ENCODE measurements at regions not wholly inside any gene's neighbourhood (a gene's known extent, or its start where the extent isn't known, plus 50 kb on each side); places are given as distances from the start of the nearest gene placed in this dataset.

- H3K36me3 ChIP-seq = no peaks in the 10 kb centered on the region
- DNase-seq (ENCODE audit: low spot score in 2 of 2) = no peak
- no peaks in the 10 kb centered on the region for H3K9me3 ChIP-seq
- H3K4me3 ChIP-seq = no peak overlapping the region
- no peaks in the 10 kb centered on the region for H3K4me1 ChIP-seq
- TF ChIP-seq CTCF (IDR thresholded peaks at IDR 0.05) = no peak
- no peak for TF ChIP-seq POLR2A (IDR thresholded peaks at IDR 0.05)
- no peak for TF ChIP-seq POLR2AphosphoS5 (IDR thresholded peaks at IDR 0.05)
- no peak overlapping the region for H3K27ac ChIP-seq
- no peaks in the 10 kb centered on the region for H3K27me3 ChIP-seq
- intact Hi-C loops (cut with DNase I; ENCODE audit: low total_unique reads) = loop anchor here (10.0 kb wide), 1 partner anchor 103 kb away; no protein-coding TSS in a partner anchor
These were observed 417.7 kb upstream of the SLC14A2 start for GRCh38 chr18:45197526-45197970.

GRCh38 chr18:45198526-45198925 is 416.8 kb upstream of the SLC14A2 start:
- no peaks in the 10 kb centered on the region for H3K36me3 ChIP-seq
- intact Hi-C loops (cut with DNase I; ENCODE audit: low total_unique reads) = loop anchor here (10.0 kb wide), 1 partner anchor 104 kb away; no protein-coding TSS in a partner anchor
- DNase-seq (ENCODE audit: low spot score in 2 of 2) = no peak
- no peak overlapping the region for H3K4me3 ChIP-seq
- TF ChIP-seq POLR2A (IDR thresholded peaks at IDR 0.05) (no peak), POLR2AphosphoS5 (IDR thresholded peaks at IDR 0.05) (no peak), CTCF (IDR thresholded peaks at IDR 0.05) (no peak)
- H3K9me3 ChIP-seq = no peaks in the 10 kb centered on the region
- no peaks in the 10 kb centered on the region for H3K4me1 ChIP-seq
- H3K27ac ChIP-seq = no peak overlapping the region
- no peaks in the 10 kb centered on the region for H3K27me3 ChIP-seq

GRCh38 chr18:45201029-45201428 is 414.2 kb upstream of the SLC14A2 start:
- intact Hi-C loops (cut with DNase I; ENCODE audit: low total_unique reads) = no loop called here

GRCh38 chr18:45201489-45201888 is 413.8 kb upstream of the SLC14A2 start:
- Histone ChIP-seq H3K36me3 (no peaks in the 10 kb centered on the region), H3K4me1 (no peaks in the 10 kb centered on the region), H3K27ac (no peak overlapping the region), H3K4me3 (no peak overlapping the region), H3K27me3 (no peaks in the 10 kb centered on the region), H3K9me3 (no peaks in the 10 kb centered on the region)
- no peak for TF ChIP-seq POLR2AphosphoS5 (IDR thresholded peaks at IDR 0.05)
- no peak for TF ChIP-seq CTCF (IDR thresholded peaks at IDR 0.05)
- no peak for TF ChIP-seq POLR2A (IDR thresholded peaks at IDR 0.05)
- no peak for DNase-seq (ENCODE audit: low spot score in 2 of 2)
- intact Hi-C loops (cut with DNase I; ENCODE audit: low total_unique reads) = no loop called here

More at GRCh38 chr18:45201029-45201428, 414.2 kb upstream of the SLC14A2 start:
- no peaks in the 10 kb centered on the region for H3K9me3 ChIP-seq
- H3K36me3 ChIP-seq = no peaks in the 10 kb centered on the region
- no peak for DNase-seq (ENCODE audit: low spot score in 2 of 2)
- TF ChIP-seq POLR2A (IDR thresholded peaks at IDR 0.05) (no peak), POLR2AphosphoS5 (IDR thresholded peaks at IDR 0.05) (no peak), CTCF (IDR thresholded peaks at IDR 0.05) (no peak)
- no peaks in the 10 kb centered on the region for H3K27me3 ChIP-seq
- H3K27ac ChIP-seq = no peak overlapping the region
- H3K4me1 ChIP-seq = no peaks in the 10 kb centered on the region
- no peak overlapping the region for H3K4me3 ChIP-seq

- TF ChIP-seq CTCF (IDR thresholded peaks at IDR 0.05) = no peak
- no peak for TF ChIP-seq POLR2AphosphoS5 (IDR thresholded peaks at IDR 0.05)
- TF ChIP-seq POLR2A (IDR thresholded peaks at IDR 0.05) = no peak
- no peak overlapping the region for H3K4me3 ChIP-seq
- DNase-seq (ENCODE audit: low spot score in 2 of 2) = no peak
These were observed 413.2 kb upstream of the SLC14A2 start for GRCh38 chr18:45202061-45202460.

More at GRCh38 chr18:45202061-45202460, 413.2 kb upstream of the SLC14A2 start:
- intact Hi-C loops (cut with DNase I; ENCODE audit: low total_unique reads) = no loop called here
- Histone ChIP-seq H3K4me1 (no peaks in the 10 kb centered on the region), H3K36me3 (no peaks in the 10 kb centered on the region), H3K9me3 (no peaks in the 10 kb centered on the region), H3K27me3 (no peaks in the 10 kb centered on the region), H3K27ac (no peak overlapping the region)

Measured in breast epithelium (tissue), 4 donors.